ENCODE measurements at regions not wholly inside any gene's neighbourhood (a gene's known extent, or its start where the extent isn't known, plus 50 kb on each side); places are given as distances from the start of the nearest gene placed in this dataset.

GRCh38 chr11:129316781-129317180 lies 58.9 kb upstream of the BARX2 start:
- H2BK15ac ChIP-seq (ENCODE audit: low read depth, low read length) = no peak overlapping the region
- peaks cover 10% of the 10 kb centered on the region for H3K4me1 ChIP-seq (ENCODE audit: insufficient read depth, low read length)
- H2AFZ ChIP-seq (ENCODE audit: low read length) = no peak overlapping the region
- no peak overlapping the region for H2AK5ac ChIP-seq (ENCODE audit: insufficient read length, low read length)
- no peak overlapping the region for H4K91ac ChIP-seq (ENCODE audit: insufficient read length, low read depth, low read length)
- no peaks in the 10 kb centered on the region for H4K20me1 ChIP-seq (ENCODE audit: control insufficient read depth, insufficient read depth, insufficient read length)
- no peak overlapping the region for H3K4me3 Mint-ChIP-seq
- no peak for TF ChIP-seq CTCF (conservative IDR thresholded peaks at IDR 0.05)
- H4K5ac ChIP-seq (ENCODE audit: insufficient read length, low read depth, low read length) = no peak overlapping the region
- no peak overlapping the region for H3T11ph ChIP-seq (ENCODE audit: low read length)
- H3K9me3 Mint-ChIP-seq = no peaks in the 10 kb centered on the region
- H4K8ac ChIP-seq (replicated peaks; ENCODE audit: insufficient read length, low read depth, low read length) = no peak overlapping the region
- no peak overlapping the region for H2BK5ac ChIP-seq (ENCODE audit: insufficient read length, low read length)
- no peak overlapping the region for H2BK120ac ChIP-seq (ENCODE audit: low read depth, low read length, poor library complexity, severe bottlenecking)
- no peak overlapping the region for H3K9ac ChIP-seq (ENCODE audit: extremely low read depth, insufficient read length, low read length)
- H3K4me2 ChIP-seq (ENCODE audit: insufficient read depth, insufficient read length, low read length) = no peak overlapping the region
- H3K27ac ChIP-seq (ENCODE audit: insufficient read length, low read depth, low read length) = no peak overlapping the region
- H2BK12ac ChIP-seq (ENCODE audit: insufficient read length, low read depth, low read length) = no peak overlapping the region
- peaks cover 2% of the 10 kb centered on the region; the same call in 1 of the 2 replicates for H3K27me3 Mint-ChIP-seq (ENCODE audit: low read depth)
- H3K56ac ChIP-seq (ENCODE audit: insufficient read length, low read depth, low read length) = no peak overlapping the region
- H3K36me3 Mint-ChIP-seq (ENCODE audit: insufficient read depth in 1 of 3, low read depth in 3 of 3) = no peaks in the 10 kb centered on the region
- H3K23ac ChIP-seq (ENCODE audit: insufficient read length, low read depth, low read length) = no peak overlapping the region
- peaks cover 52 to 61% of the 10 kb centered on the region in 2 experiments for H3K4me1 Mint-ChIP-seq
- WGBS (ENCODE audit: extremely low coverage, insufficient read length, low lambda C conversion rate) = no CpG with 5 or more reads among the region's 6 CpGs
- DNase-seq = no peak
- H3K14ac ChIP-seq (ENCODE audit: insufficient read depth, low read length) = no peak overlapping the region
- H3K23me2 ChIP-seq (ENCODE audit: insufficient read length, low read depth, low read length, poor library complexity, severe bottlenecking) = no peaks in the 10 kb centered on the region
- H2BK20ac ChIP-seq (ENCODE audit: low read depth, low read length, poor library complexity, severe bottlenecking) = no peak overlapping the region
- H3K4ac ChIP-seq (ENCODE audit: low read depth, low read length) = no peak overlapping the region
- no peaks in the 10 kb centered on the region for H3K27me3 ChIP-seq (ENCODE audit: insufficient read depth, low read length)
- H3K9me3 ChIP-seq (ENCODE audit: control insufficient read depth, low read depth, low read length) = no peaks in the 10 kb centered on the region
- H3K79me2 ChIP-seq (ENCODE audit: insufficient read depth, low read length) = no peaks in the 10 kb centered on the region
- no peaks in the 10 kb centered on the region for H3K79me1 ChIP-seq (ENCODE audit: insufficient read depth, low read depth, low read length, poor library complexity, severe bottlenecking)
- H3K18ac ChIP-seq (ENCODE audit: insufficient read length, low read depth, low read length) = no peak overlapping the region
- H3K27ac Mint-ChIP-seq = no peak overlapping the region; a peak in 1 of 7 replicates

Data from H9 (cell line).